Smooth muscle cell (in vitro differentiated cells): ENCODE measurements at regions not wholly inside any gene's neighbourhood (a gene's known extent, or its start where the extent isn't known, plus 50 kb on each side); places are given as distances from the start of the nearest gene placed in this dataset.
"Not testable (repeated sequence)": the region's sequence is repeated elsewhere in the genome, so short reads cannot be mapped to it uniquely, and the experiment has no call there.

Experiments used
- DNase-seq: peaks from one replicate; lab custom pipeline; 2025; ENCODE audit not compliant: unreplicated experiment; lab: John Stamatoyannopoulos, UW
- H2AFZ ChIP-seq: fragments of 200-600 bp; sonication (generic); 2 replicates; pipeline ENCODE4 v1.6.0; 2016; ENCODE audit warnings: antibody characterized with exemption, low read depth, mild to moderate bottlenecking
- H3F3A ChIP-seq: fragments of 200-600 bp; sonication (generic); 2 replicates; pipeline ENCODE4 v1.6.0; 2017; ENCODE audit warnings: antibody characterized with exemption, low read depth
- H3K27ac ChIP-seq: fragments of 200-600 bp; sonication (generic); 2 replicates; pipeline ENCODE4 v1.5.1; 2016; ENCODE audit warnings: low read depth, mild to moderate bottlenecking
- H3K27me3 ChIP-seq: fragments of 200-600 bp; sonication (generic); 2 replicates; pipeline ENCODE4 v1.6.1; 2016; ENCODE audit warnings: low read depth, mild to moderate bottlenecking
- H3K36me3 ChIP-seq: fragments of 200-600 bp; sonication (generic); 2 replicates; pipeline ENCODE4 v1.5.1; 2016; ENCODE audit warnings: low read depth
- H3K4me1 ChIP-seq: fragments of 200-600 bp; sonication (generic); 2 replicates; pipeline ENCODE4 v1.5.1; 2016; ENCODE audit warnings: low read depth
- H3K4me2 ChIP-seq: fragments of 200-600 bp; sonication (generic); 2 replicates; pipeline ENCODE4 v1.6.0; 2016; ENCODE audit warnings: mild to moderate bottlenecking
- H3K4me3 ChIP-seq: fragments of 200-600 bp; sonication (generic); 2 replicates; pipeline ENCODE4 v1.5.1; 2016; ENCODE audit warnings: mild to moderate bottlenecking
- H3K79me2 ChIP-seq: fragments of 200-600 bp; sonication (generic); 2 replicates; pipeline ENCODE4 v1.6.0; 2016; ENCODE audit warnings: low read depth, mild to moderate bottlenecking
- H3K9ac ChIP-seq: fragments of 200-600 bp; sonication (generic); 2 replicates; pipeline ENCODE4 v1.6.0; 2016; ENCODE audit warnings: low read depth
- H3K9me3 ChIP-seq: fragments of 200-600 bp; sonication (generic); replicated peaks from 2 replicates; pipeline ENCODE4 v1.5.1; 2016; ENCODE audit warnings: low read depth
- H4K20me1 ChIP-seq: fragments of 200-600 bp; sonication (generic); 2 replicates; pipeline ENCODE4 v1.6.0; 2016; ENCODE audit warnings: low read depth
- WGBS: methylation state at CpG from one replicate; pipeline ENCODE4 v1.1.7; 2016; ENCODE audit warnings: low lambda C conversion rate; 5-methylcytosine and 5-hydroxymethylcytosine counted together
- TF ChIP-seq, protein P1 (sequence below): fragments of 200-600 bp; sonication (generic); IDR thresholded peaks from 2 replicates; pipeline ENCODE4 v1.5.1; 2017; ENCODE audit warnings: borderline replicate concordance, mild to moderate bottlenecking, antibody characterized with exemption; ENCODE audit not compliant: insufficient read depth, poor library complexity, severe bottlenecking

GRCh38 chr3:110685630-110686029, 386.0 kb upstream of the NECTIN3 start:
- no peaks in the 10 kb centered on the region for H4K20me1 ChIP-seq
- H3F3A ChIP-seq, result peaks cover 6% of the 10 kb centered on the region
- H3K79me2 ChIP-seq, result no peaks in the 10 kb centered on the region
- 70% methylated on average over 4 of the region's 4 CpGs for WGBS
- no peak overlapping the region for H3K9ac ChIP-seq
- H3K9me3 ChIP-seq, result no peaks in the 10 kb centered on the region
- no peak overlapping the region for H3K4me3 ChIP-seq
- no peak overlapping the region for H3K27ac ChIP-seq
- H3K36me3 ChIP-seq, result no peaks in the 10 kb centered on the region
- TF ChIP-seq, protein P1, sequence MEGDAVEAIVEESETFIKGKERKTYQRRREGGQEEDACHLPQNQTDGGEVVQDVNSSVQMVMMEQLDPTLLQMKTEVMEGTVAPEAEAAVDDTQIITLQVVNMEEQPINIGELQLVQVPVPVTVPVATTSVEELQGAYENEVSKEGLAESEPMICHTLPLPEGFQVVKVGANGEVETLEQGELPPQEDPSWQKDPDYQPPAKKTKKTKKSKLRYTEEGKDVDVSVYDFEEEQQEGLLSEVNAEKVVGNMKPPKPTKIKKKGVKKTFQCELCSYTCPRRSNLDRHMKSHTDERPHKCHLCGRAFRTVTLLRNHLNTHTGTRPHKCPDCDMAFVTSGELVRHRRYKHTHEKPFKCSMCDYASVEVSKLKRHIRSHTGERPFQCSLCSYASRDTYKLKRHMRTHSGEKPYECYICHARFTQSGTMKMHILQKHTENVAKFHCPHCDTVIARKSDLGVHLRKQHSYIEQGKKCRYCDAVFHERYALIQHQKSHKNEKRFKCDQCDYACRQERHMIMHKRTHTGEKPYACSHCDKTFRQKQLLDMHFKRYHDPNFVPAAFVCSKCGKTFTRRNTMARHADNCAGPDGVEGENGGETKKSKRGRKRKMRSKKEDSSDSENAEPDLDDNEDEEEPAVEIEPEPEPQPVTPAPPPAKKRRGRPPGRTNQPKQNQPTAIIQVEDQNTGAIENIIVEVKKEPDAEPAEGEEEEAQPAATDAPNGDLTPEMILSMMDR, result no peak
- DNase-seq, result no peak
- no peaks in the 10 kb centered on the region for H3K27me3 ChIP-seq
- H3K4me1 ChIP-seq, result no peaks in the 10 kb centered on the region
- no peak overlapping the region for H3K4me2 ChIP-seq
- no peak overlapping the region for H2AFZ ChIP-seq

GRCh38 chr3:110686701-110687100, 384.9 kb upstream of the NECTIN3 start:
- H3K27ac ChIP-seq, result no peak overlapping the region
- no peaks in the 10 kb centered on the region for H3K27me3 ChIP-seq
- no peak overlapping the region for H3K9ac ChIP-seq
- H3K4me2 ChIP-seq, result peak overlapping the region; percentile 20
- H3K79me2 ChIP-seq, result no peaks in the 10 kb centered on the region
- no peaks in the 10 kb centered on the region for H4K20me1 ChIP-seq
- peaks cover 6% of the 10 kb centered on the region for H3F3A ChIP-seq
- DNase-seq, result no peak
- no peak overlapping the region for H3K4me3 ChIP-seq
- 95% methylated on average over 3 of the region's 3 CpGs for WGBS
- TF ChIP-seq, protein P1, result no peak
- no peaks in the 10 kb centered on the region for H3K36me3 ChIP-seq
- H2AFZ ChIP-seq, result no peak overlapping the region
- no peaks in the 10 kb centered on the region for H3K9me3 ChIP-seq
- H3K4me1 ChIP-seq, result no peaks in the 10 kb centered on the region

DNA sequence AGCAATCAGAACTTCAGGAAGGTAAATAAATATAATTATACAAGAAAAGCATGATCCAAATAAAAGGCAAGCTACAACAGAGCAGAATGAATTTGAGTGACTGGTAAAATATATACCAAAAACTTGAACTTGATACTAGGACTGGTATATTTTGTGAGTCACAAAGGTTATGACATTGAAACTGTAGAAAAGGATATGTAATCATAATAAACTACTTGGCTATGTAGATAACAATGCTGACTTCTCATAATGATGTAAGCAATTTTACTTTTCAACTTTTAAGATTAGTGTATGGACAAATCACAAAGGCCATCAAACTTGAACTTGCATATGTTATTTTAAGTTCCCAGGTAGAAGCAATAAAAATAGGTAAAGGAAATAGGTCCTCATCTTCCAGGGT, 384.5 kb upstream of the NECTIN3 start:
- TF ChIP-seq, protein P1, result no peak
- Histone ChIP-seq H3K4me2 (no peak overlapping the region), H3K9me3 (no peaks in the 10 kb centered on the region), H3K9ac (no peak overlapping the region), H3K27ac (no peak overlapping the region), H3K79me2 (no peaks in the 10 kb centered on the region), H3F3A (peaks cover 6% of the 10 kb centered on the region), H2AFZ (no peak overlapping the region), H4K20me1 (no peaks in the 10 kb centered on the region), H3K27me3 (no peaks in the 10 kb centered on the region), H3K36me3 (no peaks in the 10 kb centered on the region), H3K4me1 (no peaks in the 10 kb centered on the region), H3K4me3 (no peak overlapping the region)
- no peak for DNase-seq

DNA sequence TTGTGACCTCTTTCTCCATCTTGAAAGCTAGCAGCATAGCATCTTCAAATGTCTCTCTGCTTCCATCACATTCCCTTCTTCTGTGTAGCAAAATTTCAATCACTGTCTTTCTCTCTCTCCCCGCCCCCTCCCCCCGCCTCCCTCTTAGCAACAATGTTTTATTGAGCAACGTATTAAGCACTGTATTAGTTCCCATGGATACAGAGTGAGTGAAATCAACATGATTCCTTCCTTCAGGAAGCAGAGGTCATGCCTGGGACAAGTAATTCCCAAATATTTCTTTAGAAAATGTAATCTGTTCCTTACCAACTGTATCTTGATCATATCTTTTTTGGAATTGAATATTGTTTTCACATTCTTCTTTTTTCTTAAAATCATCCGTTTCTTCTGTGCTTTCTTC, 373.7 kb upstream of the NECTIN3 start:
- Histone ChIP-seq H3K79me2 (no peaks in the 10 kb centered on the region), H3K4me3 (no peak overlapping the region), H3K4me1 (no peaks in the 10 kb centered on the region), H3K27ac (no peak overlapping the region), H3K4me2 (no peak overlapping the region), H4K20me1 (no peaks in the 10 kb centered on the region), H3K27me3 (no peaks in the 10 kb centered on the region), H3K9me3 (no peaks in the 10 kb centered on the region), H3K36me3 (no peaks in the 10 kb centered on the region), H3K9ac (no peak overlapping the region), H3F3A (no peaks in the 10 kb centered on the region), H2AFZ (no peak overlapping the region)
- TF ChIP-seq, protein P1, result no peak
- no peak for DNase-seq
- 86% methylated on average over 4 of the region's 4 CpGs for WGBS

- H2AFZ ChIP-seq, H3K27ac ChIP-seq, H3K4me3 ChIP-seq, DNase-seq, H4K20me1 ChIP-seq, H3F3A ChIP-seq, H3K9me3 ChIP-seq, H3K27me3 ChIP-seq, H3K79me2 ChIP-seq, H3K4me2 ChIP-seq, H3K9ac ChIP-seq, H3K36me3 ChIP-seq, H3K4me1 ChIP-seq: not testable (repeated sequence)
Observed at GRCh38 chr3:110704332-110704731, 367.3 kb upstream of the NECTIN3 start.
